ENCODE measurements at regions not wholly inside any gene's neighbourhood (a gene's known extent, or its start where the extent isn't known, plus 50 kb on each side); places are given as distances from the start of the nearest gene placed in this dataset.

- Histone ChIP-seq H3K36me3 (ENCODE audit: control insufficient read depth in 4 of 4, insufficient read depth in 4 of 4, low read length in 4 of 4) (no peaks in the 10 kb centered on the region), H3K4me1 (ENCODE audit: control insufficient read depth in 5 of 5, insufficient read depth in 5 of 5, low read length in 5 of 5) (no peaks in the 10 kb centered on the region), H3K27ac (ENCODE audit: low read depth in 1 of 2, low read length in 1 of 2) (no peak overlapping the region), H3K4me3 (no peak overlapping the region), H3K27me3 (ENCODE audit: control insufficient read depth in 3 of 3, insufficient read depth in 3 of 3, low read length in 2 of 3) (no peaks in the 10 kb centered on the region), H3K9ac (ENCODE audit: insufficient read depth in 1 of 2, low read length in 2 of 2) (no peak overlapping the region), H3K9me3 (ENCODE audit: control insufficient read depth in 4 of 4, insufficient read depth in 3 of 4, low read length in 3 of 4) (no peaks in the 10 kb centered on the region)
- no peak for TF ChIP-seq CTCF (IDR thresholded peaks at IDR 0.05; ENCODE audit: control extremely low read depth, extremely low read depth)
- DNase-seq, result no peak
- ATAC-seq (ENCODE audit: insufficient read depth, low FRiP score), result no peak
Measured at GRCh38 chr10:54983255-54983654, 182.2 kb upstream of the PCDH15 start.

GRCh38 chr10:54962134-54962900, 161.3 kb upstream of the PCDH15 start:
- WGBS, 2 donors, result 74 to 77% methylated on average over 6 of the region's 6 CpGs
- ATAC-seq (ENCODE audit: insufficient read depth, low FRiP score) (no peak), DNase-seq (no peak)
- Histone ChIP-seq H3K4me1 (ENCODE audit: control insufficient read depth in 5 of 5, insufficient read depth in 5 of 5, low read length in 5 of 5) (no peaks in the 10 kb centered on the region), H3K27me3 (ENCODE audit: control insufficient read depth in 3 of 3, insufficient read depth in 3 of 3, low read length in 2 of 3) (no peaks in the 10 kb centered on the region), H3K9ac (ENCODE audit: insufficient read depth in 1 of 2, low read length in 2 of 2) (no peak overlapping the region), H3K36me3 (ENCODE audit: control insufficient read depth in 4 of 4, insufficient read depth in 4 of 4, low read length in 4 of 4) (no peaks in the 10 kb centered on the region), H3K9me3 (ENCODE audit: control insufficient read depth in 4 of 4, insufficient read depth in 3 of 4, low read length in 3 of 4) (peaks cover 0 to 6% (median 3%) of the 10 kb centered on the region in 4 donors), H3K27ac (ENCODE audit: low read depth in 1 of 2, low read length in 1 of 2) (no peak overlapping the region), H3K4me3 (no peak overlapping the region)
- TF ChIP-seq CTCF (IDR thresholded peaks at IDR 0.05; ENCODE audit: control extremely low read depth, extremely low read depth), result no peak

DNA sequence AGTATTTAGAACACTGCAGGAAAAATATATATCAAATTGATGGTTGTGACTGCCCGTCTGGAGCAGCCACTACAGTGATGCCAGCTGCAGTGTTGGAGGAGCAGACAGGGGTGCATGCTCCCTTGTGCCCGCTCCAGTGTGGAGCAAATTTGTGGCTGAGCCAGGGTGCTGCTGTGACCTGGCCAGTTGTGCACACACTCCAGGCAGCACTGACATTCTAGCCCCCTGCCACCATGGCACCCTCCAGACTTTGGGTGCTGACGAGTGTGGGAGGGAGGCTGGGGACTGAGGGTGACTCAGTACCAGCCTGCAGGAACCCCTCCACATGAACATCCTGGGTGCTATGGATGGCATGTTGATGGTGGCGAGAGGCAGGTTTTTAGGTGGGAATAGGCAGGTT, 160.0 kb upstream of the PCDH15 start:
- H3K9ac ChIP-seq (ENCODE audit: insufficient read depth in 1 of 2, low read length in 2 of 2), result no peak overlapping the region
- no peak for TF ChIP-seq CTCF (IDR thresholded peaks at IDR 0.05; ENCODE audit: control extremely low read depth, extremely low read depth)
- 84 to 90% methylated on average over 4 of the region's 4 CpGs for WGBS, 2 donors
- H3K36me3 ChIP-seq (ENCODE audit: control insufficient read depth in 4 of 4, insufficient read depth in 4 of 4, low read length in 4 of 4), result no peaks in the 10 kb centered on the region
- peaks cover 0 to 6% (median 3%) of the 10 kb centered on the region in 4 donors for H3K9me3 ChIP-seq (ENCODE audit: control insufficient read depth in 4 of 4, insufficient read depth in 3 of 4, low read length in 3 of 4)
- no peaks in the 10 kb centered on the region for H3K4me1 ChIP-seq (ENCODE audit: control insufficient read depth in 5 of 5, insufficient read depth in 5 of 5, low read length in 5 of 5)
- no peaks in the 10 kb centered on the region for H3K27me3 ChIP-seq (ENCODE audit: control insufficient read depth in 3 of 3, insufficient read depth in 3 of 3, low read length in 2 of 3)
- ATAC-seq (ENCODE audit: insufficient read depth, low FRiP score) (no peak), DNase-seq (no peak)
- H3K4me3 ChIP-seq, result no peak overlapping the region
- no peak overlapping the region for H3K27ac ChIP-seq (ENCODE audit: low read depth in 1 of 2, low read length in 1 of 2)

DNA sequence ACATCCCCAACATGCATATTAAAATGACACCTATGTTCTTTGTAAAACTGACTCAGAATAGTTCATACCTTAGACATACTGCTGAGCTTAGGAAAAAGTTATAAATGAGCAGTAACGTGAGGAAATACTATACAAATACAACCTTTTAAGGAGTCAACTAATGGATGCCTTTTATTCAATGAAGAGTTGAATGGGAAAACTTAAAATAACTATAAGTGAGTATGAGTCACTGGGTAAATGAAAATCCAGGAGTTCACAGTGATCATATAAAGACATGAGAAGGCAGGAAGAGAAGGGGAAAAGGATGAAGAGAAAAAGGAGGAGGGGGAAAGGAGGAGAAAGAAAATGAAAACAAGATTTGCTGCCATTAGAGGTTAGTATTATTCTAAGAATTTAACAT, 157.8 kb upstream of the PCDH15 start:
- Histone ChIP-seq H3K9ac (ENCODE audit: insufficient read depth in 1 of 2, low read length in 2 of 2) (no peak overlapping the region), H3K36me3 (ENCODE audit: control insufficient read depth in 4 of 4, insufficient read depth in 4 of 4, low read length in 4 of 4) (no peaks in the 10 kb centered on the region), H3K9me3 (ENCODE audit: control insufficient read depth in 4 of 4, insufficient read depth in 3 of 4, low read length in 3 of 4) (peaks cover 0 to 6% (median 3%) of the 10 kb centered on the region in 4 donors), H3K4me1 (ENCODE audit: control insufficient read depth in 5 of 5, insufficient read depth in 5 of 5, low read length in 5 of 5) (no peaks in the 10 kb centered on the region), H3K27me3 (ENCODE audit: control insufficient read depth in 3 of 3, insufficient read depth in 3 of 3, low read length in 2 of 3) (no peaks in the 10 kb centered on the region), H3K27ac (ENCODE audit: low read depth in 1 of 2, low read length in 1 of 2) (no peak overlapping the region), H3K4me3 (no peak overlapping the region)
- no peak for TF ChIP-seq CTCF (IDR thresholded peaks at IDR 0.05; ENCODE audit: control extremely low read depth, extremely low read depth)
- no peak for DNase-seq
- ATAC-seq (ENCODE audit: insufficient read depth, low FRiP score), result no peak
- 51 to 79% methylated on average over 1 of the region's 1 CpG for WGBS, 2 donors

Measured in lung (tissue), 11 donors.